GM19099 (cell line): ENCODE measurements at regions not wholly inside any gene's neighbourhood (a gene's known extent, or its start where the extent isn't known, plus 50 kb on each side); places are given as distances from the start of the nearest gene placed in this dataset.

ENCODE experiments used
- POLR2A ChIP-seq: IDR thresholded peaks from 3 replicates; pipeline ENCODE4 v1.6.1; 2011; ENCODE audit warnings: low read depth; ENCODE audit not compliant: insufficient read length; ENCODE audit errors: extremely low read depth

DNA sequence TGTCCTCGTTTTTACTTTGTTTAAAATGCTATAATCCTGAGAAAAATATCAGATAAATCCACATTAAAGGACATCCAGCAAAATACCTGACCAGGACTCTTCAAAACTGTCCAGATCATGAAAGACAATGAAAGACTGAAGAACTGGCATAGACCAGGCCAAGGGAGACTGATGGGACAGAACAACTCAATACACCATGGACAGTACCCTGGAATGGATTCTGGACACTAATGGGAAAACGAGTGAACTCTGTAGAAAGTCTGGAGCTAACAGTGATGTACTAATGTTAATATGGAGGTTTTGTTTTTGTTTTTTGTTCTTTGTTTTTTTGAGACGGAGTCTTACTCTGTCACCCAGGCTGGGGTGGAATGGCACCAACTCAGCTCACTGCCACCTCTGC is 461.4 kb downstream of the CD83 start:
- no peak for TF ChIP-seq POLR2A

DNA sequence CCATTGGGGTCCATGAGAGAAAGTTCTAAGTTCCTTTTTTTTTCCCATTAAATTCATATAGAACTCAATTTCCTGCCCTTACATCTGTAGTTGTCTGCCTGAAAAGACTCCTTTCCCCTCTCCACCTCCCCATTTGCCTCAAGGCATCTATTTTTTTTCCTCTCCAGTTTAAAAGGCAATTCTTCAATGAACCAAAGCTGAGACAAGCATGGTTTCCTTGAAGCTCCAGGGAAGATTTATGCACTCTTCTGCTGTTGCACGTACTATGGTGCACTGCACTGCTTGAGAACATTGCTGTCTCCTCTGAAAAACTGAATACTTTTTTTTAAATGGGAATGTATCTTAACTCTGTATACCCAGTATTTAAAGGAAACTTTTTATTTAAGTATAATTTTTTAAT is 465.2 kb downstream of the CD83 start:
- no peak for TF ChIP-seq POLR2A

DNA sequence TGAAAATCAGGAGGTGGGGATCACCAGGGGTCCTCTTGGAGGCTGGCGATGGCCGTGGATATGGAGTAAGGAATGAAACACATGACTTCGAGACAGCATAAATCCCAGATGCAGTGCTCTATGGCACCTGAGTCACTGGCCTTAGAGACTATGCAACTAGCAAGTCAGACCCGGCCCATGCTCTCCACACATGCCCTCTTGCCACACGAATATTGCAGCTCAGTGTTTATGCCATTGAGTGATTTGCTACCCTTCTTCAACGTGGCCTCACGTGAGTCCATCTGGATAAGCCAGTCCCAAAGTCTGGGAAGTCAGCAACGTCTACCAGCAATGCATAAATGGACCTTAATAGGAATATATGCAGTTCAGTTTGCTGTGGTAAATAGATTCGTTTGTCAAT is 466.3 kb downstream of the CD83 start:
- no peak for TF ChIP-seq POLR2A

DNA sequence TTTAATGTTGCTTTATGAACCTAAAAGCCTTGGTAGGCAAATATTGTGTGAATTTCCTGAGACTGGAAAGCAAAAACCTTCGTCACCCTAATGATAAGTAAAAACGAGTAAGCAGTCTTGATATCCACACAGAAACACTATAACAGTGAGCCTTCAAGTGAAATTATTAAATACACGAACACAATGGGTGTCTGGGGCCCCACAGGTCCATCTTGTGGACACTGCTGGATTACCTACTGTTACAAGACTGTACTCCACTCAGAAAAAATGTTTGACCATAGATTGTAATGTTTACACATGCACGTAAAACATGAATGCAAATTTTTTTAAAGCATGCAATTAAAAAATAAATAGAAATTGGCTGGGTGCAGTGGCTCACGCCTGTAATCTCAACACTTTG is 466.9 kb downstream of the CD83 start:
- no peak for TF ChIP-seq POLR2A

DNA sequence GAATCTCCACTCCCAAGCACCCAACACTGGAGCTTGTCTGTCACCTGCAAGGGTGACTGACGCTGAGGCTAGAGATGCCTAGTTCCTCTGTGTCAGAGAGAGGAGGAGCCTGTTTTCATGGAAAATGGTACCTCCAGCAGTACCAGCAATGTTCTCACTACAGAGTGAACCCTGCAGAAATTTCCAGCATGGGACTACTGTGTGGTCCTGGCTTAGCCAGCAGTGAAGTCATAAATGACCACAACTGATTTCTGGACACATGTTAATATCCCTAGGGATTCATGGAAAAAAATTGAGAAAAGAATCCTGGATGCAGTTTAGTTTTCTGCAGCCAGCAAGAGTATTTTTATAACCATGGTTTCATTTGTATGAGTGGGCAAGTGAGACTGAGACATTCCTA is 468.1 kb downstream of the CD83 start:
- no peak for TF ChIP-seq POLR2A

DNA sequence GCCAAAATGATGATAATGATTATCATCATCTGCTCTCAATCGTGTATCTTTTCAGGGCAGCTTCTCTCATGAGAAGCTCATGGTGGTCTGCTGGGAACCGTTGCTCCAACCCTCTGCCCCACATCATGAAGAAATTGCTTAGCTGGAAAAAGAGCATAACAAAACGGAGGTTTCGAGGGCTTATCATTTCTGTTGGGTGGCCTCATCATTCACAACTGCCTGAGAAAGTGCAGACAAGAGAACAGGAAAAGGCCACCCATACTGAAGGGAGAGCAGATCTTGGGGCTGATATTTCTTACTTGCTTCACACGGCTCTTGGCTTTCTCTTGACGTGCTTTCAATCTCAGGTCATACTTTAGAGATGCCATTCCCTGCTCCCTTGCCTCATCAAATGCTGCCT is 471.6 kb downstream of the CD83 start:
- no peak for TF ChIP-seq POLR2A

DNA sequence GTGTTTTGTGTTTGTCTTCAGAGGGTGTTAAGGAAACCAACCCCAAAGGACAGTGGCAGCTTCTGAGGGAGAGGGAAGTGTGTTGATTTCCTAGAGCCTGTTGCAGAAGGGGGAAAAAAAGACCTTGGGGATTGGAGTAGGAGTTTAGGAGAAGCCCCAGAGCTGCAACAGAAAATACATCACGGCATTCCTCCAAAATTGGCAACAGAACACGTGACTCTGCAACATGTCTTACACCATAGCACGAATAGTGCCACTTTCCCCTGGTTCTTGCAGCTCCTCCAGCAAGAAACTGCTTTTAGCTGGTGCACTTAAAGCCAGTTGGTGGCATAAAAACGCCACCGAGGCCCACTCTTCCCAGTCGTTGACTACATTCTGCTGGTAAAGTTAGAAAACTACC is 473.0 kb downstream of the CD83 start:
- no peak for TF ChIP-seq POLR2A

DNA sequence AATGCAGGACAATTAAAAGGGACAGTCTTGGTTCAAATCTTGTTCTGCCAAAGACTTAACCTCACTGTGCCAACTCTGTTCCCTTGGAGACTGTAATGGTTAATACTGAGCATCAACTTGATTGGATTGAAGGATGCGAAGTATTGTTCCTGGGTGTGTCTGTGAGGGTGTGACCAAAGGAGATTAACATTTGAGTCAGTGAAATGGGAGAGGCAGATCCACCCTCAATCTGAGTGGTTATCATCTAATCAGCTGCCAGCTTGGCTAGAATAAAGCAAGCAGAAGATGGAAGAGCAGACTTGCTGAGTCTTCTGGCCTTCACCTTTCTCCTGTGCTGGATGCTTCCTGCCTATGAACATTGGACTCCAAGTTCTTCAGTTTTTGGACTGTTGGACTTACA is 474.4 kb downstream of the CD83 start:
- TF ChIP-seq POLR2A: no peak

DNA sequence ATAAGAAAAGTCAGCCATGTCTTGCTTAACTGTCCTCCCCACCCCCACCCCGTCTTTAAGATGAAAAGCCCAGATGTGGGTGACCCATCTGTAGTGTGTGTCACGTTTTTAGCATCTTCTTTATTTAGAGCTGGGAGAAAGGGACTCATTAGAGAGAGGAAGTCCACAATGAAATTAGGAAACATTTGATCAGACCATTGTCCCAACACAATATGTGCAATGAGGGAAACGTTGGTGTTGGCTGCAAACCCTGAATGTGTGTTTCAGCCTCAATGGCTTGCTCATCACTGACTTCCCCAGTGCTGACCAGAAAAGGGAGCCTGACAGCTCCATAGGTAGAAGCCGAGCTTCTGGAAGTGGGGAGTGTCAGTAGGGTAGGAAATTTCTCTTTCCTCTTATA is 475.7 kb downstream of the CD83 start:
- TF ChIP-seq POLR2A: no peak

DNA sequence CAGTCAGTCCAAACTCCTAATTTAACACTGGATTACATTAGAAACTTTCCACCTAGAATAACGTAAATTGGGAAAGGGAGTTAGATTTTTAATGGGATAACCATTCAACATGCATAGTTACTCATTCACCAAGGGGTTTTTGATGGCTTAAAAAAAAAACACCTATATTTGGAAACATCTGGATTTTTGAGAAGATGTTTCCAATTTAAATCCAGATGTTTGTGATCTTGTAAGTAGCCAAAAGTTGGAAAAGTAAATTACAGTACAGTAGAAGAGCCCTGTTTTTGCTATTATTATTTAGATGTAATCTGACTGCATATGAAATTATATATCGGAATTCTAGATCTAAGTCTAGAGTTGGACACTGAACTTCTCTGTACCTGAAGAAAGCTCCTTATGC is 478.2 kb downstream of the CD83 start:
- no peak for TF ChIP-seq POLR2A

DNA sequence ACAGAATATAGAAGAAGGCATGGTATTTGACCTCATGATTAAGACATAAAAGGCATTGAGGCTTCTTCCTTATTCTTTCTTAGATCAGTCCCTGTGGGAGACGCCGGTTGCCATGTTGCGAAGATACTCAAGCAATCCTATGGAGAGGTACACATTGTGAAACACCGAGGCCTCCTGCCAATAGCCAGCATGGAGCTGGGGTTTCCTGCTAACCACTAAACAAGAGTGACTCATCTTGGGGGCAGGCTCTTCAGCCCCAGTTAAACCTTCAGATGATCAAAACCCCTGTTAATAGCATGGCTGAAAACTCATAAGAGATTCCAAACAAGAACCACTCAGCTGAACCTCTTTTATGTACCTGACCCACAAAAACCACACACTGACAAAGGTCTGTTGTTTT is 478.8 kb downstream of the CD83 start:
- TF ChIP-seq POLR2A: no peak

DNA sequence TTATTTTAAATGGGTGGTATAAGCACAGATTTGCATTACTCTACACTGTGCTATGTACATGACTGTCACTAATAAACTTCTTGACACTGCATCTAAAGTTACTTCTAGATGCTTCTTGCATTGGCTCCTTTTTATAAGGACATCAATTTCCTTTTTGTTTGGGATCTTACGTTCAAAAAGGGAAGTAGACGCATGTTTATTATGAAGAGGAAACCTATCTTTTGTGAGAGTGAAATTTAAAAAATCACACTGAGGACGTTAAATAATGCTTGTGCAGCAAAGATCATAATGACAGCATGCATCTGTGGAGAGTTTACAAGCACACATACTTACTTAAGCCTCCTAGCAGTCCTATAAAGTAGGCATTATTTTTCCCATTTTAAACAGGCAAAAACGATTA is 479.5 kb downstream of the CD83 start:
- TF ChIP-seq POLR2A: no peak

DNA sequence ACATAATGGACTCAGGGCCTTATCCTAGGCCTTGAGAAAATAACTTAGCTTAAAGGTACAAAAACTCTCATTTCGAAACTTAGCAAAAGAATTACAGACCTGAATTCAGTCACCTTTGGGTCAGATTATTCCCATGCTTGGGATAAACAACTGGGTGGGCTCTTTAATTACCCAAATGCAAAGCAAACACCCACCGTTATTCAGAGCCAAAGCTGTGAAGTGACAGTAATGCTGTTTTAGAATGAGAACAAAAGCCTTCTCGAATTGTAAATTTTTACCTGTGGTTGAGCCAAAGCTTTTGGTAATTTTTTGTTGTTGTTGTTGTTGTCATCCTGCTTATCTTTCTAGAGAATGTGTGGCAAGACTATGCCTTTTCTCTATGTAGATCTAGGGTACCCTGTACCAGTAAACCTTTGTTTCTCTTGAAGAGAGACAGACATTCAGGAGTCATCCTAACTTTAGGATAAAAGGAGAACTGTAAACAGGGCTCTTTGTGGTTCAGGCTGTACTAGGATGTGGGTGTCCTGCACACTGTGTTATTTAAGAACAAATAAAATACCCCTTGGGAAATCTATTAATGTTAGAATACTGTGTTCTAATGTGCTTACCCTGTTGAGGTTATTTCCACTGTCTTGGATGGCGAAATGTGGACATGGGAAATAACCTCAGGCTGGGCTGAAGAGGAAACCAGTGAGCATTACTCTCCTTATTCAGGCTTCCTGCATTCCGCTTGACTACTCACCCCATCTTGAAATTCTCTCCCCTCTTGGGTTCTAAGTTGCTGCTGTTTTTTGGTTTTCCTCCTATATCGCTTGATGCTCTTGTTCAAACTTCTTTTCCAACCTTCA is 480.7 kb downstream of the CD83 start:
- TF ChIP-seq POLR2A: no peak

DNA sequence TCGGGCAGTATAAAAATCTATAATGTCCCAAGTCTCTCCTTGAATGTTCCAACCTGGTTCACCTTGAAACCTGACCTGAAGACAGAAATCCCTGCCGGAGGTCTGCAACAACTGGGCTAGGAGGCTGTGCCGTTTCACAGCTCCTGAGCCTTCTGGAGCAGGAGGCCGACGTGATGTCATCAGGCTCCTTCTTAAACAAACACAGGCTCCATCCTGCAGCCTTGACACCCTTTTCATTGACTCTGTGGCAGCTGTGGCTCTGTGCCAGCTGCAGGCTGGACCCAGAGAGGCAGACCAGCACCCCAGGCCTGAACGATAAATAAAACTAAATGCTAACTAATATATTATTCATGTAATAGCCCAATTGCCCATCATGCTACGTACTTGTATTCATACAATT is 483.9 kb downstream of the CD83 start:
- no peak for TF ChIP-seq POLR2A

DNA sequence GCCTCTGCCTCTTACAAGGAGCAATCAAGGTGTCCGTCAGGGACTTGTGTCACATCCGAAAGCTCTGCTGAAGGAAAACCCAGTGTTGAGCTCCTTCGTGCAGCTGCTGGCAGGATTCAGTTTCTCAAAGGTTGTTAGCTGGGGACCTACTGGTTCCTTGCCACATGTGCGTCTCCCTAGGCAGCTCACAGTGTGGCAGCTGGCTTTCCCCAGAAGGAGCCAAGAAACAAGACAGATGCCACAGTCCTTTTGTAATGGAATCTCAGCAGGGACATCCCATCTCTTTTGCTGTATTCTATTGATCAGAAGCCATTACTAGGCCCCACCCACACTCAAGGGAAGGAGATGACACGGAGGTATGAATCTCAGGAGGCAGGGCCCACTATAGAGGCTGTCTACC is 488.8 kb downstream of the CD83 start:
- no peak for TF ChIP-seq POLR2A

DNA sequence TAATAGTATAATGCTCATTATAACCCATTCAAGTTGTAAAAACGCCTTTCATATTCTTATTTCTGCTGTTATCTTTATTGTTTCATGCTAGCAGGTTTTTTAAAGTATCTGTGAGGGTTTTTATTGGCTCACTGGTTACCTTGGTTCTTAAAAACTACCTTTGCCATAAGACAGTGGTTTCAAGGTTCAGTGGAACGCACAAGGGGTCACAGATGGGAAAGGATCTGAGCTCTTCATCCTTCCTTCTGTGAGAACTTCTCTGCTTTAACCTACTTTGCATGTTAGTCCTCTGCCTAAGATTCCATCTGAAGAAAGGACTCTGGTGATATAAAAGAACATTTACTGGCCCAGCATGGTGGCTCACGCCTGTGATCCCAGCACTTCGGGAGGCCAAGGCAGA is 492.6 kb downstream of the CD83 start:
- TF ChIP-seq POLR2A: no peak
